IPS DF 4.7 (cell line): ENCODE measurements at regions not wholly inside any gene's neighbourhood (a gene's known extent, or its start where the extent isn't known, plus 50 kb on each side); places are given as distances from the start of the nearest gene placed in this dataset.

Experiments used
- DNase-seq: peaks from one replicate; pipeline ENCODE4 v3.0.0-alpha.2; 2013; ENCODE audit warnings: low spot score; ENCODE audit errors: extremely low read depth

GRCh38 chr20:40320517-40321011 is 368.5 kb downstream of the MAFB start:
- no peak for DNase-seq

GRCh38 chr20:40319741-40320516 is 369.1 kb downstream of the MAFB start:
- no peak for DNase-seq

DNA sequence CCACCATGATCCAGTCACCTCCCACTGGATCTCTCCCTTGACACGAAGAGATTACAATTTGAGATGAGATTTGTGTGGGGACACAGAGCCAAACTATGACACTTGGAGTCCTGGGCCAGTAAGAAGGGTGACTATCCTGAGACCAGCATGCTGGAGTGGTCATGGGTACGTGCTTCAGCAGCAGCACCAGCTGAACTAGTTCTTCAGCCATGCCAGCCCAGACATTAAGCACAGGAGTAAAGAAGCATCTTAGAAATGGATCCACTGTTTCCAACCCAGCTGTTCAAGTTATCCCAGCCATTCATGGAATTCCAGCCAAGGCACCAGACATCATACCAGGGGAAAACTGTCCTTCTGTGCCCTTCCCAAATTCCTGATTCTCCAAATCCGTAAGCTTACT is 370.0 kb downstream of the MAFB start:
- DNase-seq: no peak

- no peak for DNase-seq
Measured at GRCh38 chr20:40317156-40317790, 371.8 kb downstream of the MAFB start.

DNA sequence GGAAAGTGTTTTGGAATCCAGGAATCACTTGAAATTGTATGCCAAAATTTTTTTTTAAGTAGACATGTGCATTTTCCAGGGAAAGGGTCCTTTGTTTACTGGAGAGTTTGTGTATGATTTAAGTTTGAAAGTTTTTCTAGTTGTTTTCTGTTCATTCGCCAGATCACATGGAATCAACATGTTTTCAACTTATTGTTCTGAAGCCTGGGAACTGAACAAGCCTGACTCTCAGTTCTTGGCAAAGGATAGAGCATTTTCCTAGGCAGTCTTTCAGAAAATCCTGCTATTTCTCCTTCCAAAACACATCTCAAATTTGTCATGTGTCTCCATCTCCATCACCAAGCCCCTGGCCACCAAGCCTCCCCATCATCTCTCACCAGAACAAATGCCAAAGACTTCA is 374.8 kb downstream of the MAFB start:
- DNase-seq: no peak

DNA sequence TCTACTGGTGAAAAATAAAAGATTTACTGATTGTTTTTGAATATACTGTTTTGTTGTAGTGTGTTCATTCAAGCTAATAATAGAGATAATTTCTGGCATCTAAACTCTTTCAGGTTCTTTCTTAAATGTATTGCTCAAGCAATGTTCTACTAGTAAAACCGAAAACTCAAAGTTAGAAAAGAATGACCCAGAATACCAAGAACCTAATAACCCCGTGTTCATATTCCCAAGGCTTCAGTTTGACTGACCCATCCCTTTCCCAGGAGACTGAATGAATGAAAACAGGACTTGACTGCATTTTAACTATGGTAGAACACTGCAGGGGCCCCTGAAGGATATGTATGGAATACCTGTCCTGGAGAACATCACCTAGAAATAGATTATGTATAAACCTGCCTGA is 375.3 kb downstream of the MAFB start:
- DNase-seq: no peak

GRCh38 chr20:40309731-40310130 is 379.3 kb downstream of the MAFB start:
- DNase-seq: no peak

DNA sequence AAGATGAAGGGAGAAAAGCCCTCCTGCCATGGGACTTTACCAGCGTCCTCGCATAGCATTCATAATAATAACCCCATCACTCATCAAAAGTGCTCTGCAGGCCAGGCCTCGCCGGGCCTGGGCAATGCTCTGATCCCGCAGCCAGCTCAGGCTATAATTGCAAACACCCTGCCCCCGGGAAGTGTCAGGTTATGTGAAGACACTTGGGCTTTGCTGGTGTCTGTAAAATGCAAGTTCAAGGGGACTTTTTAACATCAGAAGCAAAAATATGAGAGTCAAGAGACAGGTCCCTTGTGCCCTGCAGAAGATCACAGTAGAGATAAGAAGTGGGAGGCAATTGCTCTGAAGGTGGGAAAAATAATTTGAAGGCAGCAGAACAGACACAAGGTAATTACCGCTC is 381.0 kb downstream of the MAFB start:
- DNase-seq: no peak

DNA sequence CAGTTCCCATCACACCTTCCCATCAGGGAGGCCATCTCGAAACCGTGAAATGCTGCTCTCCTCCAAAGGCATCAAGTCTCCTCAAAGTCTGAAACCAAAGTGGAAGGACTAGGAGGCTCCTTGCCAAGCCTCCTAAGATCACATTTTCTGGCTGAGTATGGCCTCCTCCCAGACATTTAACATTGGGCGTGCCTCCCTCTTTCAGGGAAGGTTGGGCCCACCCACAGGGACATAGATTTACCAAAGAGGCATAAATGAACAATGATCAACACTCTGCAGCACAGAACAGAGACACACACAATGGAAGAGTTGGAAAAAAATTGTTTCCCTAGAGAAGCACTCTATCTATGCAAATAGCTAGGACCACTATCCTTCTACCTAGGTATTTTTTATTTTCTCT is 381.8 kb downstream of the MAFB start:
- no peak for DNase-seq

DNA sequence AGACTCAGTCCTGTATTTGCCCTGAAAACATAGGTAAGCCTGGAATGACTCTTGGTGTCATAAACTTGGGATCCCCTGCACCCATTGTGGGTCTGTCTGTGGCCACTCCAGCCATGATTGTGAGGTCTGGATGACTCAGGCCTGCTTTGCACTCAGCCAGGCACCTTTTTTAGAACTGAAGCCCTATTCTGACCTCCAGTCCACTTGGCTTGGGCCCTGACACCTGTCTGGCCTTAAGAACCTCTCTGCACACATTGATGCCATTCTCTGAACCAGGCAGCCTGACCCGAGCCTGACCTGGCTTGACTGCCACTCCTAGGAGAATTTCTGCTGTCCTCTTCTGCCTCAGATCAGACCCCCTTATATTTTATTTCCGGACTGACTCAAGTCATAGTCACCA is 383.7 kb downstream of the MAFB start:
- DNase-seq: no peak

GRCh38 chr20:40304119-40304613 is 384.9 kb downstream of the MAFB start:
- DNase-seq: no peak

GRCh38 chr20:40294747-40295146 is 394.3 kb downstream of the MAFB start:
- DNase-seq: no peak

DNA sequence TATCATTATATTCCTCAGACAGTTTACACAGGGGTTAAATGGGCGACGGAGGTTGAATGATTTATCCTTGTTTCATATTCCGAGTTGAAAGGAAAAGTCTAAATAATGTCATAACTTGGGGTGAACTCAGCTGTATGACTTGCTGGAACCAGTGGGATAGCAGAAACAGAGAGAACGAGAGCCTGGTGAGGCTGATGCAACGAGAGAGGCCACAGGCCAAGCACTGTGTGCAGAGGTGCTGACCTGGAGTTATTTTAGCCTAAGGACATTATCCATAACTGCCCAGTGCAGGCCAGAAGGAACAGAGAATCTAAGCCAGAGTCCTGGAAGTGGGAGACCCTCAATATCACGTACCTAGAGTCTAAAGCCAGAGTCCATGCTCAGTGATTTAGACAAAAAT is 394.9 kb downstream of the MAFB start:
- no peak for DNase-seq

DNA sequence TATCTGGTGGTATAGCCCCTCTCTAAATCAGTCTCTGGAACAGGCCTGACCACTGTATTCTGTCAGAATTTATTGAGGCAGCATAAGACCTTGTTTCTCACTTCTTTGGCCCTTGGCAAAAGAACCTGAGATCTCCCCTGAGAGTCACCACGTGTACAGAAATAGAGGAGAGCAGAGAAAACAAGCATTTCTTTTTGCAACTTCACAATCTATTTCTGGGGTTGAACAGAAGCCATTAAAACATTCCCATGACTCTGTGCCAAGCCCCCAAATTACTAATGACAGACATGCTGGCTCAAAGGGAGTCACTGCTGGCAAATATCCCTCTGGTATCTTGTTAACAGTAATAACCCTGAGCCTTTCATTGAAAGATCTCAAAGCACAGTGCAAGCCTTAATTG is 395.3 kb downstream of the MAFB start:
- DNase-seq: no peak

- DNase-seq: no peak
Measured at GRCh38 chr20:40291493-40292135, 397.4 kb downstream of the MAFB start.

DNA sequence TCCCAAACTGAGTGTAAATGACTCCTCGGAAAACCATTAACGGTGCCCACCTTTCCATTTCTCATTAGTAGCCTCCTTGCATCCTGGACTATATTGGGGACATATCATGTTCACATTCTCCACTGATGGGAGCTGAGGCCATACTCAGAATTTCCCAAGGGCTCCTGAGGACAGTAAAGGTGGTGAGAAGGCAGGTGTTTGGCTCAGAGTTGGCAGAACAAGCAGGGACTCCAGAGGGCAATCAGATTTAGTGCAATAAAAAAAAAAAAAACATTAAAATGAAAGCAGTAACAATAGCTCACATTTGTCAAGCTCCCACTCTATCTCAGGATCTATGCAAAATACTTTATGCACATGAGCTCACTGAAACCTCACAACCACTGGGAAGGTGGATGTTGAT is 401.4 kb downstream of the MAFB start:
- no peak for DNase-seq

DNA sequence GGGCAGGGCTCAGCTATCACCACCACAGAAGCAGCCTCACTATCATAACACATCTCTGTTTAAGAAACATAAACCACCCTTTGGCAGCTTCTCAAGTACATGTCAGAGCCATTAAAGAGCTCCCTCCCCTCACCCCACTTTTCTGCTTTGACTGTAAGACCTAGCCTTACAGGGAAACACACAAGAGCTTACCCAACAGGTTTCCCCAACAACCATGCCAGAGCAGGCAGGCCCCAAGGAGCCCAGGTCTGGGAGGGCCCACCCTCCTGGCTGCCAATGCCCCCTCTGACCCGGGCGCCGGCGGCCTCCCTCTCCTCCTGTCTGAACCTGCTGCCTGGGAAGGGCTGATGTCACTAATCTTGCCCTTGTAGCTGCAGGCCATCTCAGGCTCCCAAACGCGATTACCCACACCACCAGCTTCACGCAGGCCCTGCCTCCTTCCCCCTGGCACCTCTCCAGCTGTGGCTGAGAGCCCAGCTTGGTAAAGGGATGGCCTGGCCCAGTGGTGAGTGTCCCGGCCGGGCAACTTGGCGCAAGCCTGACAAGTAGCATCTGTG is 402.0 kb downstream of the MAFB start:
- no peak for DNase-seq

GRCh38 chr20:40284611-40285010 is 404.4 kb downstream of the MAFB start:
- no peak for DNase-seq

DNA sequence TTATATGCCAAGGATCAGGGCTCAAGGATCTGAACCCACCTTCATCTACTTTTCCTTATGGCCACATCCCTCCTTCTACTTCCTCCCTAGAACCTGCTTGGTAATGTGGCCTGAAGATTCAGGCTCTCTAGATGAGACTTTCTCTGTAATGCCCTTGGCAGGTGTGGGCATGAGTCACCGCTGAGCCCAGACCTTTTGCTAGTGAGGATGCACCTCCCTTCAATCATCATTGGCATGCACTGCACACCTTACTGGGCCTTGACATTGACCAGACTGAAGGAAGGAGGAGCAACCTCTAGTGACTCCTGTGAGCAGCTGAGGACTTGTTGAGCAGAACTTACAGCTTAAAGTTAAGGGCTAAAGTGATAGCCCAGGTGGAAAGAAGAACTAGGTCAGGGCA is 405.3 kb downstream of the MAFB start:
- no peak for DNase-seq

DNA sequence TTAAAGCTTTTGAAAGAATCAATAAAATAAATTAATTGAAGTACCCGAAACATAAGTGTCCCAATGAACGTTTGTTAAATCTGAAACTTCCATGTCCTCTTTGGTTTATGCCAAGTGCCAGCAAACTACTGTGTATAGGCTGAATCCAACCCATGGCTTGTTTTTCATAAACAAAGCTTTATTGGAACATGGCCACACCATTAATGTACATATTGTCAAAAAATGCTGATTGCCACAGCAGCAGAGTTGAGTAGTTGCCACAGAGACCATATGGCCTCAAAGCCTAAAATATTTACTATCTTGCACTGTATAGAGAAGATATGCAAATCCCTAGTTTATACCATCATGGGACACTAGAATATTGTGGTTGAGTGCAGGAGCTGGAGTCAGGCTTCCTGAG is 406.1 kb downstream of the MAFB start:
- DNase-seq: no peak

- DNase-seq: no peak
Measured at GRCh38 chr20:40282541-40282940, 406.5 kb downstream of the MAFB start.

DNA sequence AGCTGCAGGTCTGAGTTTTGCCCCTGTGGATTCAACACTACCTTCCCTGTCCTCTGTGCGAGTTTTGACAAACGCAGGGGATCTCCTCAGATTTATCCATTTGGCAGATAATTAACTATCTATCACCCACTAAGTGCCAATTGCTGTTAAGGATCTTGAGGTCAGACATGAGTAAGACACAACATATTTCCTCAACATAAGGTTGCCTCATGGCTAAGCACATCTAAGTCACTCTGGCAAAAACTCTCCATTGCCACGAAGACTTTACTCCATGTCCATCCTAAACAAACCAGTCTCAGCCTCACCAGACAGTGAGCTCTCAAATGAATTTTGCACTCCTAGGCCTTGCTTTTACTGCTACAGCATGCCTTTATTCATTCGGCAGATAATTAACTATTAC is 408.4 kb downstream of the MAFB start:
- no peak for DNase-seq
